Neural cell (in vitro differentiated cells): ENCODE measurements at regions not wholly inside any gene's neighbourhood (a gene's known extent, or its start where the extent isn't known, plus 50 kb on each side); places are given as distances from the start of the nearest gene placed in this dataset.

ENCODE experiments used
- H2AFZ ChIP-seq: fragments of 200-600, 300-800 bp; sonication (generic), shearing (Covaris generic); 2 replicates; pipeline ENCODE4 v1.6.0; 2014; ENCODE audit warnings: low read depth, mild to moderate bottlenecking, antibody characterized with exemption, low read length, moderate library complexity
- H3F3A ChIP-seq: fragments of 200-600 bp; shearing (Covaris generic); 2 replicates; pipeline ENCODE4 v1.6.1; 2016; ENCODE audit warnings: mild to moderate bottlenecking, moderate library complexity, mixed read lengths, antibody characterized with exemption, low read length; ENCODE audit not compliant: insufficient read depth, poor library complexity, severe bottlenecking
- H3K27ac ChIP-seq: fragments of 200-600, 300-800 bp; sonication (generic), shearing (Covaris generic); 2 replicates; pipeline ENCODE4 v1.5.1; 2014; ENCODE audit warnings: mild to moderate bottlenecking, low read length, moderate library complexity
- H3K27me3 ChIP-seq: fragments of 300-800, 200-600 bp; sonication (generic), shearing (Covaris generic); 2 replicates; pipeline ENCODE4 v1.6.0; 2014; ENCODE audit warnings: mild to moderate bottlenecking, low read depth, low read length, moderate library complexity; ENCODE audit not compliant: insufficient read depth
- H3K36me3 ChIP-seq: fragments of 300-800, 200-600 bp; sonication (generic), shearing (Covaris generic); 2 replicates; pipeline ENCODE4 v1.5.1; 2014; ENCODE audit warnings: mild to moderate bottlenecking, antibody characterized with exemption, low read length, moderate library complexity; ENCODE audit not compliant: insufficient read depth
- H3K4me2 ChIP-seq: fragments of 300-800, 200-600 bp; sonication (generic), shearing (Covaris generic); 2 replicates; pipeline ENCODE4 v1.6.0; 2014; ENCODE audit warnings: mild to moderate bottlenecking, low read length
- H3K4me3 ChIP-seq: fragments of 300-800, 200-600 bp; sonication (generic), shearing (Covaris generic); 2 replicates; pipeline ENCODE4 v1.5.1; 2014; ENCODE audit warnings: mild to moderate bottlenecking, low read length, moderate library complexity
- H3K79me2 ChIP-seq: fragments of 200-600 bp; shearing (Covaris generic); replicated peaks from 2 replicates; pipeline ENCODE4 v1.6.0; 2014; ENCODE audit warnings: mild to moderate bottlenecking, low read length, moderate library complexity; ENCODE audit not compliant: insufficient read depth
- H3K9ac ChIP-seq: fragments of 300-800, 200-600 bp; sonication (generic), shearing (Covaris generic); 2 replicates; pipeline ENCODE4 v1.6.1; 2016; ENCODE audit warnings: mild to moderate bottlenecking, low read length, mixed read lengths
- H3K9me2 ChIP-seq: fragments of 200-600 bp; shearing (Covaris generic); 2 replicates; pipeline ENCODE4 v1.6.1; 2016; ENCODE audit warnings: mild to moderate bottlenecking, low read length, mixed read lengths; ENCODE audit not compliant: insufficient read depth
- H3K9me3 ChIP-seq: fragments of 200-600, 300-800 bp; sonication (generic), shearing (Covaris generic); 2 replicates; pipeline ENCODE4 v1.6.1; 2016; ENCODE audit warnings: mild to moderate bottlenecking, mixed run types, low read length, moderate library complexity, mixed read lengths
- H4K20me1 ChIP-seq: fragments of 200-600 bp; shearing (Covaris generic); 2 replicates; pipeline ENCODE4 v1.6.1; 2016; ENCODE audit warnings: mild to moderate bottlenecking, mixed run types; ENCODE audit not compliant: insufficient read depth
- EP300 ChIP-seq: fragments of 450-650 bp; conservative IDR thresholded peaks from 2 replicates; pipeline ENCODE4 v1.6.1; 2014; ENCODE audit warnings: antibody characterized with exemption, mild to moderate bottlenecking, moderate library complexity; ENCODE audit not compliant: poor library complexity, severe bottlenecking
- EZH2 ChIP-seq: fragments of 200-600, 300-800 bp; shearing (Covaris generic), sonication (generic); IDR thresholded peaks from 2 replicates; pipeline ENCODE4 v1.6.1; 2014; ENCODE audit warnings: antibody characterized with exemption, low read length, borderline replicate concordance, mild to moderate bottlenecking; ENCODE audit not compliant: insufficient read depth, poor library complexity, severe bottlenecking
- MXI1 ChIP-seq: fragments of 450-650 bp; conservative IDR thresholded peaks from 2 replicates; pipeline ENCODE4 v1.6.1; 2014; ENCODE audit warnings: antibody characterized with exemption, mild to moderate bottlenecking; ENCODE audit not compliant: poor library complexity, severe bottlenecking
- POLR2AphosphoS5 ChIP-seq: IDR thresholded peaks from 2 replicates; pipeline ENCODE4 v1.6.1; 2012
- RAD21 ChIP-seq: fragments of 450-650 bp; conservative IDR thresholded peaks from 2 replicates; pipeline ENCODE4 v1.6.1; 2014; ENCODE audit warnings: antibody characterized with exemption, mild to moderate bottlenecking, moderate library complexity
- SMC3 ChIP-seq: fragments of 450-650 bp; conservative IDR thresholded peaks from 2 replicates; pipeline ENCODE4 v1.6.1; 2014; ENCODE audit warnings: antibody characterized with exemption, mild to moderate bottlenecking, moderate library complexity; ENCODE audit not compliant: poor library complexity
- TAF1 ChIP-seq: IDR thresholded peaks from 2 replicates; pipeline ENCODE4 v1.6.1; 2012; ENCODE audit warnings: low read depth
- TF ChIP-seq, protein P1 (sequence below): fragments of 450-650 bp; IDR thresholded peaks from 2 replicates; pipeline ENCODE4 v1.5.1; 2014; ENCODE audit warnings: antibody characterized with exemption, mild to moderate bottlenecking, moderate library complexity; ENCODE audit not compliant: poor library complexity, severe bottlenecking
- TF ChIP-seq, protein P2 (sequence below): IDR thresholded peaks from 2 replicates; pipeline ENCODE4 v1.6.1; 2012; ENCODE audit warnings: borderline replicate concordance

DNA sequence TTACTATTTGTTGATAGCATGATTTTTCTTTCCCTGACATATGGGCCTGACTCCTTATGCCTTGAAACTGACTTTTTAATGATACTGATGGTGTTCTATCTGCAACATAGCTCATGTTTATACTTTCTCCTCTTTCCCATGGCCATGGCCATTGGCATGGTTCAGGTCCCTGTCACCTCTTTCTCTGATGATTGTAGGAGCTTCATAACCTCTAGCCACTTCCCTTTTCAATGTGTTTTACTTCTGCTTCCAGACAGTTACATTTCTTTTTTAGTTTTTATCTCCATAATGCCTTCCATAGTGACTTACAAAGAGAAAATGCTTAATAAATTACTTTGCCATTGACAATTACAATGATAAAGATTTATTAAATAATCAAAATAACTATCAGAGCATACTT is 177.9 kb upstream of the SETBP1 start:
- Histone ChIP-seq H3K9ac (no peak overlapping the region), H3K36me3 (no peaks in the 10 kb centered on the region), H4K20me1 (no peaks in the 10 kb centered on the region), H3K27me3 (no peaks in the 10 kb centered on the region), H3K79me2 (no peaks in the 10 kb centered on the region), H3K9me3 (no peaks in the 10 kb centered on the region), H3K27ac (no peak overlapping the region), H3K4me3 (no peak overlapping the region), H3F3A (no peaks in the 10 kb centered on the region), H3K4me2 (no peak overlapping the region), H2AFZ (no peak overlapping the region), H3K9me2 (no peaks in the 10 kb centered on the region)
- TF ChIP-seq MXI1 (no peak), TAF1 (no peak), SMC3 (no peak), EP300 (no peak), RAD21 (no peak), EZH2 (no peak), POLR2AphosphoS5 (no peak)
- TF ChIP-seq, protein P1, sequence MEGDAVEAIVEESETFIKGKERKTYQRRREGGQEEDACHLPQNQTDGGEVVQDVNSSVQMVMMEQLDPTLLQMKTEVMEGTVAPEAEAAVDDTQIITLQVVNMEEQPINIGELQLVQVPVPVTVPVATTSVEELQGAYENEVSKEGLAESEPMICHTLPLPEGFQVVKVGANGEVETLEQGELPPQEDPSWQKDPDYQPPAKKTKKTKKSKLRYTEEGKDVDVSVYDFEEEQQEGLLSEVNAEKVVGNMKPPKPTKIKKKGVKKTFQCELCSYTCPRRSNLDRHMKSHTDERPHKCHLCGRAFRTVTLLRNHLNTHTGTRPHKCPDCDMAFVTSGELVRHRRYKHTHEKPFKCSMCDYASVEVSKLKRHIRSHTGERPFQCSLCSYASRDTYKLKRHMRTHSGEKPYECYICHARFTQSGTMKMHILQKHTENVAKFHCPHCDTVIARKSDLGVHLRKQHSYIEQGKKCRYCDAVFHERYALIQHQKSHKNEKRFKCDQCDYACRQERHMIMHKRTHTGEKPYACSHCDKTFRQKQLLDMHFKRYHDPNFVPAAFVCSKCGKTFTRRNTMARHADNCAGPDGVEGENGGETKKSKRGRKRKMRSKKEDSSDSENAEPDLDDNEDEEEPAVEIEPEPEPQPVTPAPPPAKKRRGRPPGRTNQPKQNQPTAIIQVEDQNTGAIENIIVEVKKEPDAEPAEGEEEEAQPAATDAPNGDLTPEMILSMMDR = no peak
- TF ChIP-seq, protein P2, sequence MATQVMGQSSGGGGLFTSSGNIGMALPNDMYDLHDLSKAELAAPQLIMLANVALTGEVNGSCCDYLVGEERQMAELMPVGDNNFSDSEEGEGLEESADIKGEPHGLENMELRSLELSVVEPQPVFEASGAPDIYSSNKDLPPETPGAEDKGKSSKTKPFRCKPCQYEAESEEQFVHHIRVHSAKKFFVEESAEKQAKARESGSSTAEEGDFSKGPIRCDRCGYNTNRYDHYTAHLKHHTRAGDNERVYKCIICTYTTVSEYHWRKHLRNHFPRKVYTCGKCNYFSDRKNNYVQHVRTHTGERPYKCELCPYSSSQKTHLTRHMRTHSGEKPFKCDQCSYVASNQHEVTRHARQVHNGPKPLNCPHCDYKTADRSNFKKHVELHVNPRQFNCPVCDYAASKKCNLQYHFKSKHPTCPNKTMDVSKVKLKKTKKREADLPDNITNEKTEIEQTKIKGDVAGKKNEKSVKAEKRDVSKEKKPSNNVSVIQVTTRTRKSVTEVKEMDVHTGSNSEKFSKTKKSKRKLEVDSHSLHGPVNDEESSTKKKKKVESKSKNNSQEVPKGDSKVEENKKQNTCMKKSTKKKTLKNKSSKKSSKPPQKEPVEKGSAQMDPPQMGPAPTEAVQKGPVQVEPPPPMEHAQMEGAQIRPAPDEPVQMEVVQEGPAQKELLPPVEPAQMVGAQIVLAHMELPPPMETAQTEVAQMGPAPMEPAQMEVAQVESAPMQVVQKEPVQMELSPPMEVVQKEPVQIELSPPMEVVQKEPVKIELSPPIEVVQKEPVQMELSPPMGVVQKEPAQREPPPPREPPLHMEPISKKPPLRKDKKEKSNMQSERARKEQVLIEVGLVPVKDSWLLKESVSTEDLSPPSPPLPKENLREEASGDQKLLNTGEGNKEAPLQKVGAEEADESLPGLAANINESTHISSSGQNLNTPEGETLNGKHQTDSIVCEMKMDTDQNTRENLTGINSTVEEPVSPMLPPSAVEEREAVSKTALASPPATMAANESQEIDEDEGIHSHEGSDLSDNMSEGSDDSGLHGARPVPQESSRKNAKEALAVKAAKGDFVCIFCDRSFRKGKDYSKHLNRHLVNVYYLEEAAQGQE = no peak

DNA sequence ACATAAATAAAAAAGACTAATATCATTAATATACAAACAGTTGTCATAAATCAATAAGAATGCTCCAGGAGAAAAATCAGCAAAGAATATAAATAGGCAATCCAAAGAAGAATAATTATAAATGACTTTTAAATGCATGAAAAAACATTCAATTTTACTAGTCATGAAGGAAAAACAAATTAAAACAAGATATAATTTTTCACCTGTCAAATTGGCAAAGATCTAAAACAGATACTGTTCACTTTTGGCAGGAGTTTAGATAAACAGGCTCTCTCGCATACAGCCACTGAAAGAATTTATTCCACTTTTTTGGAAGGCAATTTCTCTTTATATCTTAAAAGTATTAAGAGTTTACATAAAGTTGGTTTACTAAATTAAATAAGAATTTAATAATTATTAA is 176.8 kb upstream of the SETBP1 start:
- peaks cover 2% of the 10 kb centered on the region for H3F3A ChIP-seq
- H3K9ac ChIP-seq = no peak overlapping the region
- H3K27me3 ChIP-seq = no peaks in the 10 kb centered on the region
- no peak overlapping the region for H3K4me2 ChIP-seq
- no peaks in the 10 kb centered on the region for H3K9me2 ChIP-seq
- H3K4me3 ChIP-seq = no peak overlapping the region
- no peaks in the 10 kb centered on the region for H3K9me3 ChIP-seq
- H3K79me2 ChIP-seq = no peaks in the 10 kb centered on the region
- no peak overlapping the region for H3K27ac ChIP-seq
- no peaks in the 10 kb centered on the region for H4K20me1 ChIP-seq
- no peak for TF ChIP-seq SMC3
- no peak for TF ChIP-seq EP300
- TF ChIP-seq, protein P1 = no peak
- no peak for TF ChIP-seq POLR2AphosphoS5
- TF ChIP-seq, protein P2 = no peak
- no peak for TF ChIP-seq RAD21
- no peak for TF ChIP-seq TAF1
- TF ChIP-seq MXI1 = no peak
- no peak for TF ChIP-seq EZH2
- no peak overlapping the region for H2AFZ ChIP-seq
- no peaks in the 10 kb centered on the region for H3K36me3 ChIP-seq
